Keratinocyte (primary cell): ENCODE measurements at regions not wholly inside any gene's neighbourhood (a gene's known extent, or its start where the extent isn't known, plus 50 kb on each side); places are given as distances from the start of the nearest gene placed in this dataset.

Experiments used
- DNase-seq: peaks from one replicate; pipeline ENCODE4 v3.0.0-alpha.2; 2011; ENCODE audit warnings: low read depth, missing footprints, low spot score
- FAIRE-seq: peaks from 2 replicates; lab custom pipeline; 2011; peaks lifted over from hg19 to GRCh38; lab: Jason Lieb, UNC
- H2AFZ ChIP-seq: 2 replicates; pipeline ENCODE4 v1.6.0; 2012; ENCODE audit warnings: low read length, control low read depth, inconsistent platforms; ENCODE audit not compliant: control insufficient read depth
- H3K27ac ChIP-seq: 2 replicates; pipeline ENCODE4 v1.5.1; 2011; ENCODE audit warnings: low read length; ENCODE audit not compliant: control insufficient read depth, insufficient read depth
- H3K27me3 ChIP-seq: 3 replicates; pipeline ENCODE4 v1.6.0; 2011; ENCODE audit warnings: low read length; ENCODE audit not compliant: control insufficient read depth, insufficient read depth; ENCODE audit errors: extremely low read depth
- H3K36me3 ChIP-seq, 2 experiments: 2 replicates in 1 of 2; 3 replicates in 1 of 2; pipeline ENCODE4 v1.5.1; 2011; ENCODE audit warnings: low read length in 2 of 2, mild to moderate bottlenecking in 1 of 2; ENCODE audit not compliant: control insufficient read depth in 2 of 2, insufficient read depth in 2 of 2; ENCODE audit errors: extremely low read depth in 1 of 2
- H3K4me1 ChIP-seq: 3 replicates; pipeline ENCODE4 v1.5.1; 2011; ENCODE audit warnings: low read length; ENCODE audit not compliant: control insufficient read depth, insufficient read depth; ENCODE audit errors: extremely low read depth
- H3K4me2 ChIP-seq: 3 replicates; pipeline ENCODE4 v1.6.0; 2011; ENCODE audit warnings: low read depth, low read length; ENCODE audit not compliant: control insufficient read depth, insufficient read depth; ENCODE audit errors: extremely low read depth
- H3K4me3 ChIP-seq, 3 experiments: fragments of 200-600 bp in 1 of 3; sonication (generic) in 1 of 3; 2 replicates in 2 of 3; 3 replicates in 1 of 3; pipeline ENCODE4 v1.5.1; 2011 to 2016; ENCODE audit warnings: low read length in 3 of 3, mild to moderate bottlenecking in 3 of 3, control low read depth in 2 of 3, inconsistent platforms in 1 of 3, low read depth in 1 of 3, mixed read lengths in 1 of 3, mixed run types in 1 of 3, moderate library complexity in 1 of 3; ENCODE audit not compliant: control insufficient read depth in 2 of 3, insufficient read depth in 2 of 3; ENCODE audit errors: extremely low read depth in 1 of 3
- H3K79me2 ChIP-seq: 2 replicates; pipeline ENCODE4 v1.6.0; 2012; ENCODE audit warnings: low read length; ENCODE audit not compliant: control insufficient read depth, insufficient read depth
- H3K9ac ChIP-seq: 3 replicates; pipeline ENCODE4 v1.6.0; 2011; ENCODE audit warnings: low read length; ENCODE audit not compliant: control insufficient read depth, insufficient read depth; ENCODE audit errors: extremely low read depth
- H3K9me1 ChIP-seq: 3 replicates; pipeline ENCODE4 v1.6.0; 2011; ENCODE audit warnings: low read length; ENCODE audit not compliant: control insufficient read depth, insufficient read depth; ENCODE audit errors: extremely low read depth
- H3K9me3 ChIP-seq: 2 replicates; pipeline ENCODE4 v1.5.1; 2012; ENCODE audit warnings: low read depth, low read length; ENCODE audit not compliant: control insufficient read depth
- H4K20me1 ChIP-seq: 3 replicates; pipeline ENCODE4 v1.6.0; 2011; ENCODE audit warnings: low read length; ENCODE audit not compliant: control insufficient read depth, insufficient read depth; ENCODE audit errors: extremely low read depth
- EZH2 ChIP-seq: IDR thresholded peaks from one replicate; pipeline ENCODE4 v1.6.1; 2012; ENCODE audit warnings: inconsistent platforms, mild to moderate bottlenecking, low read length, moderate library complexity
- dilution Hi-C: fragments of 300-500 bp; cut with MboI; formaldehyde crosslinking; loops from one replicate; pipeline ENCODE4 v1.7.0; 2020; ENCODE audit warnings: low sequenced_read_pairs; ENCODE audit not compliant: extremely low pct_ligation_motif_present
- TF ChIP-seq, protein P1 (sequence below), 3 experiments: IDR thresholded peaks in 1 of 3; conservative IDR thresholded peaks in 1 of 3; optimal IDR thresholded peaks in 1 of 3; 2 replicates in 2 of 3; 3 replicates in 1 of 3; pipeline versions ENCODE3 to v1.5.1; 2011; ENCODE audit warnings: low read length in 3 of 3, mild to moderate bottlenecking in 3 of 3, moderate library complexity in 2 of 3, control low read depth in 1 of 3, inconsistent platforms in 1 of 3; ENCODE audit not compliant: insufficient read depth in 2 of 3; ENCODE audit errors: extremely low read depth in 1 of 3

DNA sequence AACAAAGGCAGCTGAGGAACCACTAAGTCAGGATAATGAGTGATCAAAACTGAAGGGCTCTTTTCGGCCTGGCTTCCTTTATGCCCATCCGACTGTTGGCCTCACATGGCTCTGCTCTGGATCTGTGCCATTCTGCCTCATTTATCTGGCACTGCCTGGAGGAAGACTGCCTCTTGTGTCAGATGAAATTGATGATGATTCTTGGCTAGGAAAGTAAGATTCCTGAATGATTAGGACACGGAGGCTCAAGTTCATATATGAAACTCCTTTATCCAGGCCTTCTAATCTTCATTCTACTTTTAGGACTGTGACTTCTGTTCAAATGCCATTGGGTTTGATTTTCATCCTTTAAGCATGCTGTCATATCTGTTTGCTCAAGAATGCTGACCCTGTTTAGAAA is 475.4 kb upstream of the RPS6KA3 start:
- TF ChIP-seq, protein P1, sequence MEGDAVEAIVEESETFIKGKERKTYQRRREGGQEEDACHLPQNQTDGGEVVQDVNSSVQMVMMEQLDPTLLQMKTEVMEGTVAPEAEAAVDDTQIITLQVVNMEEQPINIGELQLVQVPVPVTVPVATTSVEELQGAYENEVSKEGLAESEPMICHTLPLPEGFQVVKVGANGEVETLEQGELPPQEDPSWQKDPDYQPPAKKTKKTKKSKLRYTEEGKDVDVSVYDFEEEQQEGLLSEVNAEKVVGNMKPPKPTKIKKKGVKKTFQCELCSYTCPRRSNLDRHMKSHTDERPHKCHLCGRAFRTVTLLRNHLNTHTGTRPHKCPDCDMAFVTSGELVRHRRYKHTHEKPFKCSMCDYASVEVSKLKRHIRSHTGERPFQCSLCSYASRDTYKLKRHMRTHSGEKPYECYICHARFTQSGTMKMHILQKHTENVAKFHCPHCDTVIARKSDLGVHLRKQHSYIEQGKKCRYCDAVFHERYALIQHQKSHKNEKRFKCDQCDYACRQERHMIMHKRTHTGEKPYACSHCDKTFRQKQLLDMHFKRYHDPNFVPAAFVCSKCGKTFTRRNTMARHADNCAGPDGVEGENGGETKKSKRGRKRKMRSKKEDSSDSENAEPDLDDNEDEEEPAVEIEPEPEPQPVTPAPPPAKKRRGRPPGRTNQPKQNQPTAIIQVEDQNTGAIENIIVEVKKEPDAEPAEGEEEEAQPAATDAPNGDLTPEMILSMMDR (optimal IDR thresholded peaks at IDR 0.05 in 1 of 3, IDR thresholded peaks at IDR 0.05 in 1 of 3, conservative IDR thresholded peaks at IDR 0.05 in 1 of 3; ENCODE audit: extremely low read depth in 1 of 3, insufficient read depth in 2 of 3, low read length in 3 of 3), result no peak
- TF ChIP-seq EZH2, result no peak
- Histone ChIP-seq H3K4me2 (no peak overlapping the region), H3K79me2 (no peaks in the 10 kb centered on the region), H4K20me1 (no peaks in the 10 kb centered on the region), H3K9me3 (no peaks in the 10 kb centered on the region), H3K27ac (no peak overlapping the region), H3K27me3 (no peaks in the 10 kb centered on the region), H3K4me1 (no peaks in the 10 kb centered on the region), H3K36me3 (no peaks in the 10 kb centered on the region), H2AFZ (no peak overlapping the region), H3K9ac (no peak overlapping the region), H3K9me1 (no peaks in the 10 kb centered on the region), H3K4me3 (no peak overlapping the region)
- no peak for DNase-seq
- dilution Hi-C loops, result no loop called here
- no peak for FAIRE-seq

DNA sequence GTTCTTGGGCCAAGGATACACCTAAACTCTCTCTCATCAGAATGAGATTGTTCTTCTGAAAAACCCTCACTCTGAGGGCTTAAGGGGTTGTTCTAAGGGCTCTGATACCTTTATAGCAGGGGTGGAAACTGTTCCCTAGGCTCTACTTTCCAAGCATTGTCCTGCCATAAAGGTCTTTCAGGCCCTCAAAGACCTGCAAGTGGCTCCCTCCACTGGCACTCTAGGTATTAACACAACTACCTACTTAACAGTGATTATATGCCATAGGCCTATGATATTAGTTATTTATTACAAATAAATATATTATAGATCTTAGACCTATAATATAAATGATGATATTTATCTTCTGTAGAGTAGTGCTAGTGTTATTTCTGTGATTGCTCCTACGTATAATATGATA is 473.7 kb upstream of the RPS6KA3 start:
- Histone ChIP-seq H3K4me2 (no peak overlapping the region), H3K9me3 (no peaks in the 10 kb centered on the region), H3K9ac (no peak overlapping the region), H3K4me1 (no peaks in the 10 kb centered on the region), H4K20me1 (no peaks in the 10 kb centered on the region), H3K36me3 (no peaks in the 10 kb centered on the region), H3K79me2 (no peaks in the 10 kb centered on the region), H3K27ac (no peak overlapping the region), H3K4me3 (no peak overlapping the region), H2AFZ (no peak overlapping the region), H3K27me3 (no peaks in the 10 kb centered on the region), H3K9me1 (no peaks in the 10 kb centered on the region)
- TF ChIP-seq EZH2, result no peak
- TF ChIP-seq, protein P1 (optimal IDR thresholded peaks at IDR 0.05 in 1 of 3, IDR thresholded peaks at IDR 0.05 in 1 of 3, conservative IDR thresholded peaks at IDR 0.05 in 1 of 3; ENCODE audit: extremely low read depth in 1 of 3, insufficient read depth in 2 of 3, low read length in 3 of 3), result no peak
- FAIRE-seq, result no peak
- dilution Hi-C loops, result no loop called here
- no peak for DNase-seq
